AG04450 (cell line): ENCODE measurements at regions not wholly inside any gene's neighbourhood (a gene's known extent, or its start where the extent isn't known, plus 50 kb on each side); places are given as distances from the start of the nearest gene placed in this dataset.

Experiments used
- CTCF ChIA-PET: fragments of 300-600, 350-600 bp; formaldehyde crosslinking; extraction: SDS; loops from one replicate; lab custom pipeline; 2022; ENCODE audit warnings: antibody characterized with exemption, inconsistent platforms; lab: Charles Lee
- POLR2A ChIA-PET: fragments of 350-600 bp; formaldehyde crosslinking; extraction: SDS; loops from one replicate; lab custom pipeline; 2021; ENCODE audit warnings: antibody characterized with exemption, inconsistent platforms; lab: Yijun Ruan, JAX
- DNase-seq: peaks from one replicate; pipeline ENCODE4 v3.0.0-alpha.2; 2011; ENCODE audit warnings: low read depth, low spot score
- H3K27ac ChIP-seq: one replicate; pipeline ENCODE4 v1.5.1; 2012; ENCODE audit warnings: low read depth, low read length, control low read depth
- H3K27me3 ChIP-seq: one replicate; pipeline ENCODE4 v1.6.0; 2012; ENCODE audit warnings: low read length; ENCODE audit not compliant: control insufficient read depth, insufficient read depth
- H3K4me3 ChIP-seq: 2 replicates; pipeline ENCODE4 v1.5.1; 2011; ENCODE audit warnings: mild to moderate bottlenecking, low read depth, low read length, control low read depth
- H3K9me3 ChIP-seq: 2 replicates; pipeline ENCODE4 v1.5.1; 2012; ENCODE audit warnings: low read length; ENCODE audit not compliant: control insufficient read depth, insufficient read depth
- TF ChIP-seq, protein P1 (sequence below): IDR thresholded peaks from 2 replicates; pipeline ENCODE4 v1.5.1; 2011; ENCODE audit warnings: low read depth, low read length, control low read depth, inconsistent platforms

DNA sequence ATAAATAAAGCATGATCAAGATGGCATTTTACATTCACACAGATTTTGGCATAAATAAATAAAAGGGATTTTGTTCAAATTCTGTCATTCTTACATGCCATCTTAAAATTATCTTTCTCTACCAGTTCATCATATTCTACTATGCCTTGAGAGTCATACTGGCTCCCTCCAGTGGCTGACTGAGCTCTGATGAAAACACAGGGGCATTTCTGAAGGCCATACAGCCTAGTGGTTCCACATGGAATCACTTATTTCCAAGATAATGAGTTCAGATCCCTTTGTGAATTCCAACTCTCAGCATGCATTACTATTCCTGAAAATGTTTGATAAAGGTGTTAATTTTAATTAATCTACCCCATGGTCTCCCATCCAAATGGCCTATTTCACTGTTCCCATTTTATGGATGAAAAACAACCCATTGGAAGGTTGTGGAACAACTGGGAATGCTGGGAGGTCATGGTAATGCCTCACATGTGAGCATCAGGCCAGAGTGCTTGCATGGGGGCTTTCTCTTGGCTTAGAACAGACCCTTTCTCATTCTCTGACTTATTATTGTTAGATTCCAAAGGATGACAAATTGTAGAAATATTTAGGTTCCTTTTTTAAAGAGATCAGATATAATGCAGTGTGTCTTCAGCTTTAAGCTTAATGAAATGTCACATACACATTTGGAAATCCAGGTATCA is 622.4 kb upstream of the PKN2 start:
- H3K27me3 ChIP-seq, result no peaks in the 10 kb centered on the region
- ChIA-PET POLR2A (no interaction called here), CTCF (interaction anchor here (0.6 to 2.8 kb wide), 12 partner anchors 14 to 769 kb away, joined by 3 to 15 read pairs (median 6); no protein-coding TSS in a partner anchor)
- no peak overlapping the region for H3K4me3 ChIP-seq
- no peaks in the 10 kb centered on the region for H3K9me3 ChIP-seq
- TF ChIP-seq, protein P1, sequence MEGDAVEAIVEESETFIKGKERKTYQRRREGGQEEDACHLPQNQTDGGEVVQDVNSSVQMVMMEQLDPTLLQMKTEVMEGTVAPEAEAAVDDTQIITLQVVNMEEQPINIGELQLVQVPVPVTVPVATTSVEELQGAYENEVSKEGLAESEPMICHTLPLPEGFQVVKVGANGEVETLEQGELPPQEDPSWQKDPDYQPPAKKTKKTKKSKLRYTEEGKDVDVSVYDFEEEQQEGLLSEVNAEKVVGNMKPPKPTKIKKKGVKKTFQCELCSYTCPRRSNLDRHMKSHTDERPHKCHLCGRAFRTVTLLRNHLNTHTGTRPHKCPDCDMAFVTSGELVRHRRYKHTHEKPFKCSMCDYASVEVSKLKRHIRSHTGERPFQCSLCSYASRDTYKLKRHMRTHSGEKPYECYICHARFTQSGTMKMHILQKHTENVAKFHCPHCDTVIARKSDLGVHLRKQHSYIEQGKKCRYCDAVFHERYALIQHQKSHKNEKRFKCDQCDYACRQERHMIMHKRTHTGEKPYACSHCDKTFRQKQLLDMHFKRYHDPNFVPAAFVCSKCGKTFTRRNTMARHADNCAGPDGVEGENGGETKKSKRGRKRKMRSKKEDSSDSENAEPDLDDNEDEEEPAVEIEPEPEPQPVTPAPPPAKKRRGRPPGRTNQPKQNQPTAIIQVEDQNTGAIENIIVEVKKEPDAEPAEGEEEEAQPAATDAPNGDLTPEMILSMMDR, result peak; percentile 81
- H3K27ac ChIP-seq, result no peak overlapping the region
- DNase-seq, result peak; percentile 20

DNA sequence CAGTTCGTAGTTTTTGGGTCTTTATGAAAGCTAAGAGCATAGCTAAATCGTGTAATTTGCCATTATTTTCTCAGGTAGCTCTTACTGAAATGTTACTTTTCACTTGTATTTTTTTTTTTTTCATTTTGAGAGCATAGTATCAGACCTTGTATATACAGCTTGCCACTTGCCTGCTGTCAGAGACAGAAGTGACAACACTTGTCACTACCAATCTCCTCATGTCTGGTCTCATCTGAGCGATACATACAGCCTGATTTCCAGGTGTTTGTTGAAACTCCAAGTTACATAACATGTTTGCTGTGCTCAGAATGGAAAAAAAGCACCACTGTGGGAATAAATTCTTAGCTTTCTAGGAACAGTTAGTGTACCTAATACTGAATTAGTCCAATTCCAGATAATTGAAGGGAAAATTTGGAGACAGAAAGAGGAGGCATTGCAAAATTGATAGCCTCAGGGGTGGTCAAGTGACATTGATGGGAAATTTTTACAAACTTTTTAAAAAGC is 621.4 kb upstream of the PKN2 start:
- Histone ChIP-seq H3K27me3 (no peaks in the 10 kb centered on the region), H3K9me3 (no peaks in the 10 kb centered on the region), H3K27ac (no peak overlapping the region), H3K4me3 (no peak overlapping the region)
- DNase-seq, result no peak
- TF ChIP-seq, protein P1, result no peak
- POLR2A ChIA-PET, result no interaction called here
- CTCF ChIA-PET, result interaction anchor here (0.5 to 1.9 kb wide), 7 partner anchors 15 to 1359 kb away, joined by 3 to 6 read pairs (median 4); partner anchors contain the start of gene SH3GLB1

GRCh38 chr1:88063605-88064004 is 620.5 kb upstream of the PKN2 start:
- TF ChIP-seq, protein P1, result no peak
- Histone ChIP-seq H3K27me3 (no peaks in the 10 kb centered on the region), H3K9me3 (no peaks in the 10 kb centered on the region), H3K27ac (no peak overlapping the region), H3K4me3 (no peak overlapping the region)
- POLR2A ChIA-PET, result no interaction called here
- CTCF ChIA-PET, result interaction anchor here (1.0 to 1.4 kb wide), 3 partner anchors 117 to 771 kb away, joined by 3 to 5 read pairs (median 4); no protein-coding TSS in a partner anchor
- DNase-seq, result no peak

DNA sequence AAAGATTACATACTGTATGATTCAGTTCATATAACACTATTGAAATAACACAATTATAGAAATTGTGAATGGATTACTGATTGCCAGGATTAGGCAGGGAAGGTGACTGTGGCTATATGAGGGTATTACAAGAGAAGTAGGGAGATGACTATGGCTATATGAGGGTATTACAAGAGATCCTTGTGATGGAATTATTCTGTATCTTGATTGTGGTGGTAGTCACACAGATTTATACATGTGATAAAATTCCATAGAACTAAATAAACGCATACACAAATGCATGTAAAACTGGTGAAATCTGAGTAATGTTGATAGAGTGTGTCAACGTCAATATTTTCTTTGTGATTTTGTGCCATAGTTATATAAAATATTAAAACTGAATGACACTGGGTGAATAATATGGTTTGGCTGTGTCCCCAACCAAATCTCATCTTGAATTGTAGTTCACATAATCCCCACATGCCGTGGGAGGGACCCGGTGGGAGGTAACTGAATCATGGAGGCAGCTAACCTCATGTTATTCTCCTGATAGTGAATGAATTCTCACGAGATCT is 615.6 kb upstream of the PKN2 start:
- POLR2A ChIA-PET, result no interaction called here
- TF ChIP-seq, protein P1, result no peak
- H3K4me3 ChIP-seq, result no peak overlapping the region
- CTCF ChIA-PET, result no interaction called here
- H3K27ac ChIP-seq, result no peak overlapping the region
- no peaks in the 10 kb centered on the region for H3K9me3 ChIP-seq
- DNase-seq, result no peak
- H3K27me3 ChIP-seq, result no peaks in the 10 kb centered on the region

GRCh38 chr1:88070956-88071355 is 613.1 kb upstream of the PKN2 start:
- POLR2A ChIA-PET, result no interaction called here

More at GRCh38 chr1:88070956-88071355, 613.1 kb upstream of the PKN2 start:
- no peak for DNase-seq
- H3K4me3 ChIP-seq, result no peak overlapping the region
- TF ChIP-seq, protein P1, result no peak
- no peaks in the 10 kb centered on the region for H3K27me3 ChIP-seq
- no peaks in the 10 kb centered on the region for H3K9me3 ChIP-seq
- H3K27ac ChIP-seq, result no peak overlapping the region
- CTCF ChIA-PET, result no interaction called here
